OCI-LY1 (cell line): ENCODE measurements at regions not wholly inside any gene's neighbourhood (a gene's known extent, or its start where the extent isn't known, plus 50 kb on each side); places are given as distances from the start of the nearest gene placed in this dataset.

Experiments
- H2AFZ ChIP-seq: fragments of 200-600 bp; sonication (generic), shearing (Covaris generic); 2 replicates; pipeline ENCODE4 v1.6.0; 2014; ENCODE audit warnings: antibody characterized with exemption, mild to moderate bottlenecking, low read length
- H3F3A ChIP-seq: fragments of 200-600 bp; sonication (generic), shearing (Covaris generic); 2 replicates; pipeline ENCODE4 v1.6.0; 2014; ENCODE audit warnings: mild to moderate bottlenecking, antibody characterized with exemption, low read length, moderate library complexity; ENCODE audit not compliant: insufficient read depth
- H3K27ac ChIP-seq: fragments of 200-600 bp; sonication (generic); 2 replicates; pipeline ENCODE4 v1.5.1; 2014; ENCODE audit warnings: low read length, mixed run types, mild to moderate bottlenecking, low read depth; ENCODE audit not compliant: poor library complexity, severe bottlenecking
- H3K27me3 ChIP-seq: fragments of 200-600 bp; sonication (generic); 2 replicates; pipeline ENCODE4 v1.6.0; 2014; ENCODE audit warnings: antibody characterized with exemption, mild to moderate bottlenecking, low read length, moderate library complexity; ENCODE audit not compliant: insufficient read depth
- H3K36me3 ChIP-seq: fragments of 200-600 bp; sonication (generic); 2 replicates; pipeline ENCODE4 v1.6.1; 2014; ENCODE audit warnings: mild to moderate bottlenecking, antibody characterized with exemption, low read length, moderate library complexity, mixed read lengths; ENCODE audit not compliant: insufficient read depth
- H3K4me1 ChIP-seq: fragments of 200-600 bp; sonication (generic); 2 replicates; pipeline ENCODE4 v1.5.1; 2014; ENCODE audit warnings: mild to moderate bottlenecking, low read length, moderate library complexity; ENCODE audit not compliant: insufficient read depth, severe bottlenecking
- H3K4me2 ChIP-seq: fragments of 200-600 bp; sonication (generic), shearing (Covaris generic); 2 replicates; pipeline ENCODE4 v1.6.1; 2014; ENCODE audit warnings: low read length
- H3K4me3 ChIP-seq: fragments of 200-600 bp; sonication (generic); 2 replicates; pipeline ENCODE4 v1.5.1; 2014; ENCODE audit warnings: low read length, low read depth, mild to moderate bottlenecking, mixed read lengths; ENCODE audit not compliant: poor library complexity, severe bottlenecking
- H3K79me2 ChIP-seq: fragments of 200-600 bp; shearing (Covaris generic); 2 replicates; pipeline ENCODE4 v1.6.1; 2016; ENCODE audit warnings: mixed run types, low read length, mixed read lengths; ENCODE audit not compliant: insufficient read depth
- H3K9ac ChIP-seq: fragments of 200-600 bp; sonication (generic), shearing (Covaris generic); 2 replicates; pipeline ENCODE4 v1.6.1; 2014; ENCODE audit warnings: mild to moderate bottlenecking, low read length, mixed read lengths
- H3K9me2 ChIP-seq: fragments of 200-600 bp; sonication (generic), shearing (Covaris generic); 2 replicates; pipeline ENCODE4 v1.6.1; 2014; ENCODE audit warnings: low read depth, mild to moderate bottlenecking, low read length, mixed read lengths
- H3K9me3 ChIP-seq: fragments of 200-600 bp; shearing (Covaris generic); 2 replicates; pipeline ENCODE4 v1.6.1; 2014; ENCODE audit warnings: low read length, mixed read lengths
- H4K20me1 ChIP-seq: fragments of 200-600 bp; sonication (generic), shearing (Covaris generic); 2 replicates; pipeline ENCODE4 v1.6.0; 2016; ENCODE audit warnings: mild to moderate bottlenecking, low read length; ENCODE audit not compliant: insufficient read depth
- EZH2 ChIP-seq: fragments of 200-600 bp; sonication (generic), shearing (Covaris generic); IDR thresholded peaks from 2 replicates; pipeline ENCODE4 v1.8.0; 2017; ENCODE audit warnings: borderline replicate concordance, mixed run types, mild to moderate bottlenecking, antibody characterized with exemption, low read length, moderate library complexity, mixed read lengths
- TF ChIP-seq, protein P1 (sequence below): fragments of 200-600 bp; sonication (generic), shearing (Covaris generic); IDR thresholded peaks from 2 replicates; pipeline ENCODE4 v1.5.1; 2017; ENCODE audit warnings: mild to moderate bottlenecking, antibody characterized with exemption, low read length, moderate library complexity, mixed read lengths

DNA sequence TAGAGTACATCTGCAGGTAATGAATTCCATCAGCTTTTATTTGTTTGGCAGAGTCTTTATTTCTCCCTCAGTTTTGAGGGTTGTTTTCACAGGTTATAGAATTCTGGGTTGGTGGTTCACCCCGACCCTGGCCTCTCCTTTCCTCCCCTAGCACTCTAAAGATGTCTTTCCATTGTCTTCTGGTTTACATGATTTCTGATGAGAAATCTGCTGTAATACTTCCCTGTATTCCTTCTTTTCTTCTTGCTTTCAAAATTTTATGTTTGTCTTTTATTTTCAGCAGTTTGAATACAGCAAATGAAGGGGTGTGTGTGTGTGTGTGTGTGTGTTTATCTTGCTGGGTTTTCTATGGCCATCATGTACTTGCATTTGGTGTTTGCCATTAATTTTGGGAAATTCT is 312.0 kb upstream of the RPS23 start:
- no peak overlapping the region for H3K4me2 ChIP-seq
- H3K36me3 ChIP-seq = no peaks in the 10 kb centered on the region
- H3K27ac ChIP-seq = no peak overlapping the region
- H3K27me3 ChIP-seq = no peaks in the 10 kb centered on the region
- TF ChIP-seq, protein P1, sequence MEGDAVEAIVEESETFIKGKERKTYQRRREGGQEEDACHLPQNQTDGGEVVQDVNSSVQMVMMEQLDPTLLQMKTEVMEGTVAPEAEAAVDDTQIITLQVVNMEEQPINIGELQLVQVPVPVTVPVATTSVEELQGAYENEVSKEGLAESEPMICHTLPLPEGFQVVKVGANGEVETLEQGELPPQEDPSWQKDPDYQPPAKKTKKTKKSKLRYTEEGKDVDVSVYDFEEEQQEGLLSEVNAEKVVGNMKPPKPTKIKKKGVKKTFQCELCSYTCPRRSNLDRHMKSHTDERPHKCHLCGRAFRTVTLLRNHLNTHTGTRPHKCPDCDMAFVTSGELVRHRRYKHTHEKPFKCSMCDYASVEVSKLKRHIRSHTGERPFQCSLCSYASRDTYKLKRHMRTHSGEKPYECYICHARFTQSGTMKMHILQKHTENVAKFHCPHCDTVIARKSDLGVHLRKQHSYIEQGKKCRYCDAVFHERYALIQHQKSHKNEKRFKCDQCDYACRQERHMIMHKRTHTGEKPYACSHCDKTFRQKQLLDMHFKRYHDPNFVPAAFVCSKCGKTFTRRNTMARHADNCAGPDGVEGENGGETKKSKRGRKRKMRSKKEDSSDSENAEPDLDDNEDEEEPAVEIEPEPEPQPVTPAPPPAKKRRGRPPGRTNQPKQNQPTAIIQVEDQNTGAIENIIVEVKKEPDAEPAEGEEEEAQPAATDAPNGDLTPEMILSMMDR = no peak
- no peak for TF ChIP-seq EZH2
- H3K4me3 ChIP-seq = no peak overlapping the region
- H3K9me3 ChIP-seq = no peaks in the 10 kb centered on the region
- H3F3A ChIP-seq = no peaks in the 10 kb centered on the region
- no peaks in the 10 kb centered on the region for H3K79me2 ChIP-seq
- no peaks in the 10 kb centered on the region for H4K20me1 ChIP-seq
- no peaks in the 10 kb centered on the region for H3K9me2 ChIP-seq
- no peak overlapping the region for H3K9ac ChIP-seq
- no peak overlapping the region for H2AFZ ChIP-seq
- H3K4me1 ChIP-seq = no peaks in the 10 kb centered on the region

DNA sequence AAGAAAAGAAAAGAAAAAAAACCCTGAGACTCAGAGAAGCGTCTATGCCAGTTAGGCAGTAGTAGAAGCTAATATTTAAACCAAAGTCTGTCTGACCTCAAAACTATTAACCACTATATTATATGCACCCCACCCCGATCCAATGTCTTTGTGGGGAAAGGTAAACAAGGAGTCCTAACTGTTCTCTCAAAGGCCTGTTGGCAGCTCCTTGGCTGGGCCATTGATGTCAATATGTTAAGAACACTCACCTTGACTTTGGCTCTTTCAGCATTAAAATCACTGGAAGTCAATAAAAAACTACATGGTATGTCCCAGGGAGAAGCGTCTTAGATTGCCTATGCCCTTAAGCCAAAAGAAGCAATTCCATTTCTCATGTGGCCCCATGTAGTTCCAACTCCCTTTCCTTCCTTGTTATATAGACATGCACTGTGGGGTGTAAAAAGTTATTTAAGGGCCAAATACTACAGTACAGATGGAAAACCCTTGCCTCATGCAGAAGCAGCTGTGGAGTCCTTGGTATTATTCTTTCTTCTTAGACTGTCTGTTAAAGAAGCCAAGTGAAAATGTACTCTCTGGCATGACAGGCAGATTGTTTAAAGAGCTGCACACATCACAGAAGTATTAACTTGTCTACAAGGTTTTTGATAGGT is 308.6 kb upstream of the RPS23 start:
- Histone ChIP-seq H3K27me3 (no peaks in the 10 kb centered on the region), H3K9ac (no peak overlapping the region), H3K4me2 (no peak overlapping the region), H3F3A (no peaks in the 10 kb centered on the region), H2AFZ (no peak overlapping the region), H3K9me2 (no peaks in the 10 kb centered on the region), H3K79me2 (no peaks in the 10 kb centered on the region), H3K4me3 (no peak overlapping the region), H3K9me3 (no peaks in the 10 kb centered on the region), H4K20me1 (no peaks in the 10 kb centered on the region), H3K4me1 (no peaks in the 10 kb centered on the region), H3K36me3 (no peaks in the 10 kb centered on the region), H3K27ac (no peak overlapping the region)
- TF ChIP-seq, protein P1 = no peak
- no peak for TF ChIP-seq EZH2

DNA sequence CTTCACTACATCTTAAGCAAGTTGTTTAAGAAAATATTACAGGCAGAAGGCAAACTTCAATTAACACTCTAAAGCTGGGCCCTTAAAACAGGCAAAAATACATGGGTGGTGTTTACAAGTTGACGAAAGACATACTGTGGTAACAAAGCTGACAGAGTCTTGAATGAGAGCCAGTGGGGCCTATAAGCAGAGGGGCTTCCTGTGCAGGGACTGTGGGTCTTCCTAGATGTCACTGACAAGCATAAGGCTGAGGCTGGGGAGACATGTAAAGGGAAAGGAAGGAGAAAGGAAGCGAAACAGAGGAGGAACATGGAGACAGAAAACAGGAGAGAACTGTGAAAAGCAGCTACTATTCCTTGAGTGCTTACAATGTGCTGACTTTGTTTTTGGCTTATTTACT is 308.0 kb upstream of the RPS23 start:
- Histone ChIP-seq H4K20me1 (no peaks in the 10 kb centered on the region), H3K4me2 (no peak overlapping the region), H3K9ac (no peak overlapping the region), H3K36me3 (no peaks in the 10 kb centered on the region), H3K79me2 (no peaks in the 10 kb centered on the region), H3K4me3 (no peak overlapping the region), H3K4me1 (no peaks in the 10 kb centered on the region), H3F3A (no peaks in the 10 kb centered on the region), H3K9me3 (no peaks in the 10 kb centered on the region), H2AFZ (no peak overlapping the region), H3K27ac (no peak overlapping the region), H3K27me3 (no peaks in the 10 kb centered on the region), H3K9me2 (no peaks in the 10 kb centered on the region)
- TF ChIP-seq, protein P1 = no peak
- TF ChIP-seq EZH2 = no peak
